Type B pancreatic cell (in vitro differentiated cells): ENCODE measurements at regions not wholly inside any gene's neighbourhood (a gene's known extent, or its start where the extent isn't known, plus 50 kb on each side); places are given as distances from the start of the nearest gene placed in this dataset.

Source experiments
- DNase-seq: peaks from one replicate; pipeline ENCODE4 v3.0.0; 2021; ENCODE audit warnings: mixed read lengths; ENCODE audit not compliant: unreplicated experiment; ENCODE audit errors: extremely low spot score
- H3K27ac Mint-ChIP-seq: 2 replicates; pipeline ENCODE4 v1.8.0; 2021; ENCODE audit warnings: mild to moderate bottlenecking, mixed read lengths
- H3K27me3 Mint-ChIP-seq: 2 replicates; pipeline ENCODE4 v1.8.0; 2021; ENCODE audit warnings: mixed read lengths
- H3K36me3 Mint-ChIP-seq: 2 replicates; pipeline ENCODE4 v1.8.0; 2021; ENCODE audit warnings: mixed read lengths
- H3K4me1 Mint-ChIP-seq: one replicate; pipeline ENCODE4 v1.8.0; 2021; ENCODE audit warnings: mixed read lengths; ENCODE audit not compliant: unreplicated experiment
- H3K4me3 Mint-ChIP-seq: 2 replicates; pipeline ENCODE4 v1.8.0; 2021; ENCODE audit warnings: mild to moderate bottlenecking, mixed read lengths
- H3K9me3 Mint-ChIP-seq: 2 replicates; pipeline ENCODE4 v1.8.0; 2021; ENCODE audit warnings: mixed read lengths
- TF ChIP-seq, protein P1 (sequence below): fragments of 200-600 bp; sonication (generic); conservative IDR thresholded peaks from 2 replicates; pipeline ENCODE4 v1.5.0; 2021; ENCODE audit warnings: antibody characterized with exemption, mild to moderate bottlenecking

GRCh38 chrX:63436865-63437264 is 85.7 kb upstream of the SPIN4 start:
- Mint-ChIP-seq H3K27ac (no peak overlapping the region), H3K27me3 (no peaks in the 10 kb centered on the region), H3K36me3 (peaks cover 7% of the 10 kb centered on the region), H3K4me1 (no peaks in the 10 kb centered on the region), H3K9me3 (peaks cover 11% of the 10 kb centered on the region), H3K4me3 (no peak overlapping the region)
- TF ChIP-seq, protein P1, sequence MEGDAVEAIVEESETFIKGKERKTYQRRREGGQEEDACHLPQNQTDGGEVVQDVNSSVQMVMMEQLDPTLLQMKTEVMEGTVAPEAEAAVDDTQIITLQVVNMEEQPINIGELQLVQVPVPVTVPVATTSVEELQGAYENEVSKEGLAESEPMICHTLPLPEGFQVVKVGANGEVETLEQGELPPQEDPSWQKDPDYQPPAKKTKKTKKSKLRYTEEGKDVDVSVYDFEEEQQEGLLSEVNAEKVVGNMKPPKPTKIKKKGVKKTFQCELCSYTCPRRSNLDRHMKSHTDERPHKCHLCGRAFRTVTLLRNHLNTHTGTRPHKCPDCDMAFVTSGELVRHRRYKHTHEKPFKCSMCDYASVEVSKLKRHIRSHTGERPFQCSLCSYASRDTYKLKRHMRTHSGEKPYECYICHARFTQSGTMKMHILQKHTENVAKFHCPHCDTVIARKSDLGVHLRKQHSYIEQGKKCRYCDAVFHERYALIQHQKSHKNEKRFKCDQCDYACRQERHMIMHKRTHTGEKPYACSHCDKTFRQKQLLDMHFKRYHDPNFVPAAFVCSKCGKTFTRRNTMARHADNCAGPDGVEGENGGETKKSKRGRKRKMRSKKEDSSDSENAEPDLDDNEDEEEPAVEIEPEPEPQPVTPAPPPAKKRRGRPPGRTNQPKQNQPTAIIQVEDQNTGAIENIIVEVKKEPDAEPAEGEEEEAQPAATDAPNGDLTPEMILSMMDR, result no peak
- DNase-seq, result no peak

DNA sequence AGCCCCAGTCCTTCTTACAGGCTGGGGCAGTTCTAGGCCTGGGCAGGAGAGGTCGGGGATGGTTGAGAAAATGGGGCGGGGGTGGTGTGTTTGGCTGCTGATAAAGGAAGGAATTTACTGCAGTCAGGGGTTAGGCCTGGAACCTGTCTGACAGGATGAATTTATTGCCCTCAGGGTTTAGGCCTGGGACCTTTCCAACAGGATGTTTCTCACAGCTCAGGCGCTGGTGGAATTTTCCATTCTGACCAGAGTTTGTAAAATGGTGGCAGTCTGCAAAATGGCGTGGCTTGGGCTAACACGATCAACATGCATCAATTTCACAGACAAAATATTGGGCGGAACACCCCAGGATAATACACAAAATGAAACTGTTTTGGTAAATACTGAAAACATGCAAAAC is 83.5 kb upstream of the SPIN4 start:
- TF ChIP-seq, protein P1, result no peak
- no peak for DNase-seq
- Mint-ChIP-seq H3K36me3 (peaks cover 7% of the 10 kb centered on the region), H3K27ac (peak overlapping the region; percentile 26), H3K4me1 (no peaks in the 10 kb centered on the region), H3K27me3 (no peaks in the 10 kb centered on the region), H3K4me3 (no peak overlapping the region), H3K9me3 (peaks cover 11% of the 10 kb centered on the region)

- Mint-ChIP-seq H3K27ac (peak overlapping the region; percentile 26), H3K9me3 (peaks cover 11% of the 10 kb centered on the region), H3K4me3 (no peak overlapping the region), H3K27me3 (no peaks in the 10 kb centered on the region), H3K4me1 (no peaks in the 10 kb centered on the region), H3K36me3 (peaks cover 7% of the 10 kb centered on the region)
- DNase-seq, result no peak
- TF ChIP-seq, protein P1, result no peak
Observed at GRCh38 chrX:63434206-63434605, 83.1 kb upstream of the SPIN4 start.

- peaks cover 7% of the 10 kb centered on the region for H3K9me3 Mint-ChIP-seq
- peaks cover 7% of the 10 kb centered on the region for H3K36me3 Mint-ChIP-seq
- DNase-seq, result no peak
- H3K27ac Mint-ChIP-seq, result no peak overlapping the region
- TF ChIP-seq, protein P1, result no peak
- H3K4me1 Mint-ChIP-seq, result no peaks in the 10 kb centered on the region
- no peak overlapping the region for H3K4me3 Mint-ChIP-seq
- no peaks in the 10 kb centered on the region for H3K27me3 Mint-ChIP-seq
Observed at GRCh38 chrX:63430026-63430425, 78.9 kb upstream of the SPIN4 start.

DNA sequence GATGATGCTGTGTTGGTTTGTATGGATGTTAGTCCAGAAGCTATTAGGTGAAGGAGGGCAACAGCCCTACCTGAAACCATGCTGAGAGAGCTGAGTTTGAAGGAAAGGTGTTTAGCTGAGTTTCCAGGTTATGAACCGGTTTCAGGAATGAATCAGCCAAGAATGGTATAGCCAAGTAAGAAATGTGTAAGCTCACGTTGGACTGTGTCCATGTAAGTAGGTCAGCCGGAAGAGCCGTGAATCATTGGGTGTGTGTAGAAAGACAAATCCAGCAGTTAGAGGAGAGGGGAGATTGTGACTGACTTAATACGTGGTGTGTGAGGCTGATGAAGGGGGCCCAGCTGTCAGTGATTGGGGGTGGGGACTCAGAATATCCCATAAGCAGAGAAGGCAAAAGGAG is 77.2 kb upstream of the SPIN4 start:
- Mint-ChIP-seq H3K9me3 (peaks cover 7% of the 10 kb centered on the region), H3K4me3 (no peak overlapping the region), H3K4me1 (no peaks in the 10 kb centered on the region), H3K27ac (no peak overlapping the region), H3K27me3 (no peaks in the 10 kb centered on the region), H3K36me3 (peaks cover 10% of the 10 kb centered on the region)
- no peak for DNase-seq
- TF ChIP-seq, protein P1, result no peak

DNA sequence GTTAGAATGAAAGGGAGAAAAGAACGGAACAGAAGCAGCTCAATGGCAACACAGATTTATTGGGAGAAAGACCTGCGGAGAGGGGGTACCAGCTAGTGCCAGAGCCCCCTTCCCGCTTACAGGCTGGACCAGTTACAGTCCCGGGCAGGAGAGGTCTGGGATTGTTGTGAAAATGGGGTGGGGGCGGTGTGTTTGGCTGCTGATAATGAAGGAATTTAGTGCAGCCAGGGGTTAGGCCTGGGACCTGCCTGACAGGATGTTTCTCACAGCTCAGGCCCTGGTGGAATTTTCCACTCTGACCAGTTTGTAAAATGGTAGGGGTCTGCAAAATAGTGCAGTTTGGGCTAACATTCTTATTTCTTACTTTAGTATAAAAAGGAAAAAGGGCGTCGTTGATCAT is 75.4 kb upstream of the SPIN4 start:
- Mint-ChIP-seq H3K4me1 (no peaks in the 10 kb centered on the region), H3K36me3 (peaks cover 3% of the 10 kb centered on the region), H3K4me3 (no peak overlapping the region), H3K27me3 (no peaks in the 10 kb centered on the region), H3K27ac (no peak overlapping the region), H3K9me3 (no peaks in the 10 kb centered on the region)
- TF ChIP-seq, protein P1, result no peak
- DNase-seq, result no peak
